PC-3 (cell line): ENCODE measurements at regions not wholly inside any gene's neighbourhood (a gene's known extent, or its start where the extent isn't known, plus 50 kb on each side); places are given as distances from the start of the nearest gene placed in this dataset.

Experiments used
- EZH2 ChIP-seq: fragments of 300-600 bp; sonication (generic); IDR thresholded peaks from one replicate; pipeline ENCODE4 v1.6.1; 2017; ENCODE audit warnings: antibody characterized with exemption, mild to moderate bottlenecking, low read length; ENCODE audit not compliant: unreplicated experiment
- EZH2phosphoT487 ChIP-seq: fragments of 300-600 bp; sonication (generic); IDR thresholded peaks from 2 replicates; pipeline ENCODE4 v1.6.1; 2018; ENCODE audit warnings: mild to moderate bottlenecking, antibody characterized with exemption, low read length, borderline replicate concordance
- TF ChIP-seq, protein P1 (sequence below): fragments of 300-600 bp; sonication (generic); conservative IDR thresholded peaks from 2 replicates; pipeline ENCODE4 v1.5.1; 2017; ENCODE audit warnings: antibody characterized with exemption, low read depth, mild to moderate bottlenecking, low read length

DNA sequence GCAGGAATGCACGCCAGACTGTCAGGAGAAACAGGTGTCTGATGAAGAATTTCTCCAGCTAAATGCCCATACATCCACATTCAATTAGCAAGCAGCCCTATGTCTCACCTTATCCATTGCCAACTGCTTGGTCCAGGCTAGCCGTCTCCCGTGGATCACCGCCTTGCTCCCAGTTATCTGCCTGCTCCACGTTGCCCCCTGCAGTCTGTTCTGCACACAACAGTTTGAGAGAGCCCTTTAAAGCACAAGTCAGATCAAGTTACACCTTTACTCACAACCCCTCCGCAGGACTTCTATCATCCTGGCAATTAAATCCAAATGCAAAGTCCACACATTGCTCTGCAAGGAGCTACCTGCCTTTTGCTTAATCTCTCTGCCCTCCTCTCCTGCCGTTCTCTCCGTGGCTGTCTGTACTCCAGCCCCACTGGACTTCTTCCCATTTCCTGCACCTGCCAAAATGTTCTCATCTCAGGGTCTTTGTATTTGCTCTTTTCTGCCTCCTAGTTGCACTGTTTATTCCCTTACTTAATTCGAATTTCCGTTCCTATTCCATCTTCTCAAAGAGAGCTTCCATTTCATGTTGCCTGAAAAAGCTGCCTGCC lies 185.3 kb upstream of the LARGE1 start:
- TF ChIP-seq, protein P1, sequence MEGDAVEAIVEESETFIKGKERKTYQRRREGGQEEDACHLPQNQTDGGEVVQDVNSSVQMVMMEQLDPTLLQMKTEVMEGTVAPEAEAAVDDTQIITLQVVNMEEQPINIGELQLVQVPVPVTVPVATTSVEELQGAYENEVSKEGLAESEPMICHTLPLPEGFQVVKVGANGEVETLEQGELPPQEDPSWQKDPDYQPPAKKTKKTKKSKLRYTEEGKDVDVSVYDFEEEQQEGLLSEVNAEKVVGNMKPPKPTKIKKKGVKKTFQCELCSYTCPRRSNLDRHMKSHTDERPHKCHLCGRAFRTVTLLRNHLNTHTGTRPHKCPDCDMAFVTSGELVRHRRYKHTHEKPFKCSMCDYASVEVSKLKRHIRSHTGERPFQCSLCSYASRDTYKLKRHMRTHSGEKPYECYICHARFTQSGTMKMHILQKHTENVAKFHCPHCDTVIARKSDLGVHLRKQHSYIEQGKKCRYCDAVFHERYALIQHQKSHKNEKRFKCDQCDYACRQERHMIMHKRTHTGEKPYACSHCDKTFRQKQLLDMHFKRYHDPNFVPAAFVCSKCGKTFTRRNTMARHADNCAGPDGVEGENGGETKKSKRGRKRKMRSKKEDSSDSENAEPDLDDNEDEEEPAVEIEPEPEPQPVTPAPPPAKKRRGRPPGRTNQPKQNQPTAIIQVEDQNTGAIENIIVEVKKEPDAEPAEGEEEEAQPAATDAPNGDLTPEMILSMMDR: peak; percentile 21; the same call in 1 of the 2 replicates
- no peak for TF ChIP-seq EZH2
- no peak for TF ChIP-seq EZH2phosphoT487
